ENCODE measurements at regions not wholly inside any gene's neighbourhood (a gene's known extent, or its start where the extent isn't known, plus 50 kb on each side); places are given as distances from the start of the nearest gene placed in this dataset.

- TF ChIP-seq, protein P1, sequence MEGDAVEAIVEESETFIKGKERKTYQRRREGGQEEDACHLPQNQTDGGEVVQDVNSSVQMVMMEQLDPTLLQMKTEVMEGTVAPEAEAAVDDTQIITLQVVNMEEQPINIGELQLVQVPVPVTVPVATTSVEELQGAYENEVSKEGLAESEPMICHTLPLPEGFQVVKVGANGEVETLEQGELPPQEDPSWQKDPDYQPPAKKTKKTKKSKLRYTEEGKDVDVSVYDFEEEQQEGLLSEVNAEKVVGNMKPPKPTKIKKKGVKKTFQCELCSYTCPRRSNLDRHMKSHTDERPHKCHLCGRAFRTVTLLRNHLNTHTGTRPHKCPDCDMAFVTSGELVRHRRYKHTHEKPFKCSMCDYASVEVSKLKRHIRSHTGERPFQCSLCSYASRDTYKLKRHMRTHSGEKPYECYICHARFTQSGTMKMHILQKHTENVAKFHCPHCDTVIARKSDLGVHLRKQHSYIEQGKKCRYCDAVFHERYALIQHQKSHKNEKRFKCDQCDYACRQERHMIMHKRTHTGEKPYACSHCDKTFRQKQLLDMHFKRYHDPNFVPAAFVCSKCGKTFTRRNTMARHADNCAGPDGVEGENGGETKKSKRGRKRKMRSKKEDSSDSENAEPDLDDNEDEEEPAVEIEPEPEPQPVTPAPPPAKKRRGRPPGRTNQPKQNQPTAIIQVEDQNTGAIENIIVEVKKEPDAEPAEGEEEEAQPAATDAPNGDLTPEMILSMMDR (IDR thresholded peaks at IDR 0.05) = no peak
- TF ChIP-seq POLR2AphosphoS5 (IDR thresholded peaks at IDR 0.05; ENCODE audit: insufficient read depth in 1 of 2, low read depth in 1 of 2) (no peak), POLR2A (IDR thresholded peaks at IDR 0.05) (no peak)
Observed at GRCh38 chr5:57082441-57083067, 91.3 kb upstream of the GPBP1 start.
